OCI-LY1 (cell line): ENCODE measurements at regions not wholly inside any gene's neighbourhood (a gene's known extent, or its start where the extent isn't known, plus 50 kb on each side); places are given as distances from the start of the nearest gene placed in this dataset.

ENCODE experiments used
- H2AFZ ChIP-seq: fragments of 200-600 bp; sonication (generic), shearing (Covaris generic); 2 replicates; pipeline ENCODE4 v1.6.0; 2014; ENCODE audit warnings: antibody characterized with exemption, mild to moderate bottlenecking, low read length
- H3F3A ChIP-seq: fragments of 200-600 bp; sonication (generic), shearing (Covaris generic); 2 replicates; pipeline ENCODE4 v1.6.0; 2014; ENCODE audit warnings: mild to moderate bottlenecking, antibody characterized with exemption, low read length, moderate library complexity; ENCODE audit not compliant: insufficient read depth
- H3K27ac ChIP-seq: fragments of 200-600 bp; sonication (generic); 2 replicates; pipeline ENCODE4 v1.5.1; 2014; ENCODE audit warnings: low read length, mixed run types, mild to moderate bottlenecking, low read depth; ENCODE audit not compliant: poor library complexity, severe bottlenecking
- H3K27me3 ChIP-seq: fragments of 200-600 bp; sonication (generic); 2 replicates; pipeline ENCODE4 v1.6.0; 2014; ENCODE audit warnings: antibody characterized with exemption, mild to moderate bottlenecking, low read length, moderate library complexity; ENCODE audit not compliant: insufficient read depth
- H3K36me3 ChIP-seq: fragments of 200-600 bp; sonication (generic); 2 replicates; pipeline ENCODE4 v1.6.1; 2014; ENCODE audit warnings: mild to moderate bottlenecking, antibody characterized with exemption, low read length, moderate library complexity, mixed read lengths; ENCODE audit not compliant: insufficient read depth
- H3K4me1 ChIP-seq: fragments of 200-600 bp; sonication (generic); 2 replicates; pipeline ENCODE4 v1.5.1; 2014; ENCODE audit warnings: mild to moderate bottlenecking, low read length, moderate library complexity; ENCODE audit not compliant: insufficient read depth, severe bottlenecking
- H3K4me2 ChIP-seq: fragments of 200-600 bp; sonication (generic), shearing (Covaris generic); 2 replicates; pipeline ENCODE4 v1.6.1; 2014; ENCODE audit warnings: low read length
- H3K4me3 ChIP-seq: fragments of 200-600 bp; sonication (generic); 2 replicates; pipeline ENCODE4 v1.5.1; 2014; ENCODE audit warnings: low read length, low read depth, mild to moderate bottlenecking, mixed read lengths; ENCODE audit not compliant: poor library complexity, severe bottlenecking
- H3K79me2 ChIP-seq: fragments of 200-600 bp; shearing (Covaris generic); 2 replicates; pipeline ENCODE4 v1.6.1; 2016; ENCODE audit warnings: mixed run types, low read length, mixed read lengths; ENCODE audit not compliant: insufficient read depth
- H3K9ac ChIP-seq: fragments of 200-600 bp; sonication (generic), shearing (Covaris generic); 2 replicates; pipeline ENCODE4 v1.6.1; 2014; ENCODE audit warnings: mild to moderate bottlenecking, low read length, mixed read lengths
- H3K9me2 ChIP-seq: fragments of 200-600 bp; sonication (generic), shearing (Covaris generic); 2 replicates; pipeline ENCODE4 v1.6.1; 2014; ENCODE audit warnings: low read depth, mild to moderate bottlenecking, low read length, mixed read lengths
- H3K9me3 ChIP-seq: fragments of 200-600 bp; shearing (Covaris generic); 2 replicates; pipeline ENCODE4 v1.6.1; 2014; ENCODE audit warnings: low read length, mixed read lengths
- H4K20me1 ChIP-seq: fragments of 200-600 bp; sonication (generic), shearing (Covaris generic); 2 replicates; pipeline ENCODE4 v1.6.0; 2016; ENCODE audit warnings: mild to moderate bottlenecking, low read length; ENCODE audit not compliant: insufficient read depth
- EZH2 ChIP-seq: fragments of 200-600 bp; sonication (generic), shearing (Covaris generic); IDR thresholded peaks from 2 replicates; pipeline ENCODE4 v1.8.0; 2017; ENCODE audit warnings: borderline replicate concordance, mixed run types, mild to moderate bottlenecking, antibody characterized with exemption, low read length, moderate library complexity, mixed read lengths
- TF ChIP-seq, protein P1 (sequence below): fragments of 200-600 bp; sonication (generic), shearing (Covaris generic); IDR thresholded peaks from 2 replicates; pipeline ENCODE4 v1.5.1; 2017; ENCODE audit warnings: mild to moderate bottlenecking, antibody characterized with exemption, low read length, moderate library complexity, mixed read lengths

- Histone ChIP-seq H3K9ac (no peak overlapping the region), H3K79me2 (no peaks in the 10 kb centered on the region), H3K4me3 (no peak overlapping the region), H3K27me3 (no peaks in the 10 kb centered on the region), H3F3A (no peaks in the 10 kb centered on the region), H3K9me2 (no peaks in the 10 kb centered on the region), H3K27ac (no peak overlapping the region), H2AFZ (no peak overlapping the region), H3K9me3 (no peaks in the 10 kb centered on the region), H3K36me3 (no peaks in the 10 kb centered on the region), H3K4me2 (no peak overlapping the region), H3K4me1 (no peaks in the 10 kb centered on the region), H4K20me1 (no peaks in the 10 kb centered on the region)
- TF ChIP-seq EZH2: no peak
- TF ChIP-seq, protein P1, sequence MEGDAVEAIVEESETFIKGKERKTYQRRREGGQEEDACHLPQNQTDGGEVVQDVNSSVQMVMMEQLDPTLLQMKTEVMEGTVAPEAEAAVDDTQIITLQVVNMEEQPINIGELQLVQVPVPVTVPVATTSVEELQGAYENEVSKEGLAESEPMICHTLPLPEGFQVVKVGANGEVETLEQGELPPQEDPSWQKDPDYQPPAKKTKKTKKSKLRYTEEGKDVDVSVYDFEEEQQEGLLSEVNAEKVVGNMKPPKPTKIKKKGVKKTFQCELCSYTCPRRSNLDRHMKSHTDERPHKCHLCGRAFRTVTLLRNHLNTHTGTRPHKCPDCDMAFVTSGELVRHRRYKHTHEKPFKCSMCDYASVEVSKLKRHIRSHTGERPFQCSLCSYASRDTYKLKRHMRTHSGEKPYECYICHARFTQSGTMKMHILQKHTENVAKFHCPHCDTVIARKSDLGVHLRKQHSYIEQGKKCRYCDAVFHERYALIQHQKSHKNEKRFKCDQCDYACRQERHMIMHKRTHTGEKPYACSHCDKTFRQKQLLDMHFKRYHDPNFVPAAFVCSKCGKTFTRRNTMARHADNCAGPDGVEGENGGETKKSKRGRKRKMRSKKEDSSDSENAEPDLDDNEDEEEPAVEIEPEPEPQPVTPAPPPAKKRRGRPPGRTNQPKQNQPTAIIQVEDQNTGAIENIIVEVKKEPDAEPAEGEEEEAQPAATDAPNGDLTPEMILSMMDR: no peak
Observed at GRCh38 chr11:28919194-28919593, 811.0 kb downstream of the METTL15 start.

GRCh38 chr11:28913883-28914282 lies 805.7 kb downstream of the METTL15 start:
- H4K20me1 ChIP-seq: no peaks in the 10 kb centered on the region
- no peaks in the 10 kb centered on the region for H3K9me3 ChIP-seq
- H3K36me3 ChIP-seq: no peaks in the 10 kb centered on the region
- no peak overlapping the region for H3K9ac ChIP-seq
- no peaks in the 10 kb centered on the region for H3K27me3 ChIP-seq
- no peaks in the 10 kb centered on the region for H3F3A ChIP-seq
- TF ChIP-seq, protein P1: no peak
- no peak for TF ChIP-seq EZH2
- no peaks in the 10 kb centered on the region for H3K9me2 ChIP-seq
- H3K27ac ChIP-seq: no peak overlapping the region
- H3K79me2 ChIP-seq: no peaks in the 10 kb centered on the region
- no peaks in the 10 kb centered on the region for H3K4me1 ChIP-seq
- H2AFZ ChIP-seq: no peak overlapping the region
- no peak overlapping the region for H3K4me2 ChIP-seq
- H3K4me3 ChIP-seq: no peak overlapping the region

GRCh38 chr11:28911829-28912228 lies 803.6 kb downstream of the METTL15 start:
- H3K4me2 ChIP-seq: no peak overlapping the region
- H3K4me3 ChIP-seq: no peak overlapping the region
- H3K9me3 ChIP-seq: no peaks in the 10 kb centered on the region
- no peaks in the 10 kb centered on the region for H3F3A ChIP-seq
- no peaks in the 10 kb centered on the region for H3K79me2 ChIP-seq
- H3K36me3 ChIP-seq: no peaks in the 10 kb centered on the region
- H3K4me1 ChIP-seq: no peaks in the 10 kb centered on the region
- TF ChIP-seq, protein P1: no peak
- no peak for TF ChIP-seq EZH2
- no peak overlapping the region for H3K27ac ChIP-seq
- no peaks in the 10 kb centered on the region for H3K27me3 ChIP-seq
- H3K9me2 ChIP-seq: no peaks in the 10 kb centered on the region
- no peaks in the 10 kb centered on the region for H4K20me1 ChIP-seq
- no peak overlapping the region for H3K9ac ChIP-seq
- H2AFZ ChIP-seq: no peak overlapping the region
